ENCODE measurements at regions not wholly inside any gene's neighbourhood (a gene's known extent, or its start where the extent isn't known, plus 50 kb on each side); places are given as distances from the start of the nearest gene placed in this dataset.

GRCh38 chr7:68295386-68295785, 1298.8 kb downstream of the TYW1 start:
- H3K4me3 Mint-ChIP-seq (ENCODE audit: unreplicated experiment), result no peak overlapping the region
- Histone ChIP-seq H4K20me1 (ENCODE audit: insufficient read depth, low read length) (no peaks in the 10 kb centered on the region), H3K27ac (ENCODE audit: low read depth, low read length) (no peak overlapping the region), H3K36me3 (ENCODE audit: insufficient read depth, low read length) (no peaks in the 10 kb centered on the region), H3K9ac (ENCODE audit: low read length) (no peak overlapping the region), H3K27me3 (ENCODE audit: insufficient read depth, low read length) (no peaks in the 10 kb centered on the region), H3K4me2 (ENCODE audit: low read length) (no peak overlapping the region), H3K4me1 (ENCODE audit: insufficient read depth, low read length) (no peaks in the 10 kb centered on the region), H2AFZ (ENCODE audit: low read depth, low read length) (no peak overlapping the region), H3K4me3 (ENCODE audit: insufficient read depth, low read depth, low read length) (no peak overlapping the region), H3K9me3 (ENCODE audit: insufficient read depth, low read depth, low read length) (no peaks in the 10 kb centered on the region), H3K79me2 (ENCODE audit: insufficient read depth, low read length) (no peaks in the 10 kb centered on the region)
- H3K27ac Mint-ChIP-seq (ENCODE audit: unreplicated experiment), result no peak overlapping the region
- no peaks in the 10 kb centered on the region for H3K36me3 Mint-ChIP-seq (ENCODE audit: low read depth, unreplicated experiment)
- H3K4me1 Mint-ChIP-seq (ENCODE audit: low read depth, unreplicated experiment), result no peaks in the 10 kb centered on the region
- no peaks in the 10 kb centered on the region for H3K27me3 Mint-ChIP-seq (ENCODE audit: low read depth, unreplicated experiment)
- FAIRE-seq (no peak), DNase-seq (ENCODE audit: low read depth) (no peak)
- peaks cover 8% of the 10 kb centered on the region for H3K9me3 Mint-ChIP-seq (ENCODE audit: unreplicated experiment)
- TF ChIP-seq CTCF (IDR thresholded peaks at IDR 0.05; ENCODE audit: insufficient read depth, low read depth, low read length) (no peak), EZH2 (IDR thresholded peaks at IDR 0.05; ENCODE audit: insufficient read depth, low read length) (no peak)

- no peak for DNase-seq (ENCODE audit: low read depth)
- no peak overlapping the region for H3K9ac ChIP-seq (ENCODE audit: low read length)
- no peak overlapping the region for H3K4me3 ChIP-seq (ENCODE audit: insufficient read depth, low read depth, low read length)
- H2AFZ ChIP-seq (ENCODE audit: low read depth, low read length), result no peak overlapping the region
- no peak overlapping the region for H3K27ac ChIP-seq (ENCODE audit: low read depth, low read length)
- no peak overlapping the region for H3K4me2 ChIP-seq (ENCODE audit: low read length)
- no peaks in the 10 kb centered on the region for H3K36me3 Mint-ChIP-seq (ENCODE audit: low read depth, unreplicated experiment)
- H3K27me3 ChIP-seq (ENCODE audit: insufficient read depth, low read length), result no peaks in the 10 kb centered on the region
- peaks cover 2% of the 10 kb centered on the region for H3K9me3 Mint-ChIP-seq (ENCODE audit: unreplicated experiment)
- H3K4me3 Mint-ChIP-seq (ENCODE audit: unreplicated experiment), result no peak overlapping the region
- H3K4me1 ChIP-seq (ENCODE audit: insufficient read depth, low read length), result no peaks in the 10 kb centered on the region
- H3K27ac Mint-ChIP-seq (ENCODE audit: unreplicated experiment), result no peak overlapping the region
- TF ChIP-seq CTCF (IDR thresholded peaks at IDR 0.05; ENCODE audit: insufficient read depth, low read depth, low read length), result no peak
- TF ChIP-seq EZH2 (IDR thresholded peaks at IDR 0.05; ENCODE audit: insufficient read depth, low read length), result no peak
- H3K9me3 ChIP-seq (ENCODE audit: insufficient read depth, low read depth, low read length), result no peaks in the 10 kb centered on the region
- H3K4me1 Mint-ChIP-seq (ENCODE audit: low read depth, unreplicated experiment), result no peaks in the 10 kb centered on the region
- no peaks in the 10 kb centered on the region for H4K20me1 ChIP-seq (ENCODE audit: insufficient read depth, low read length)
- FAIRE-seq, result no peak
- no peaks in the 10 kb centered on the region for H3K27me3 Mint-ChIP-seq (ENCODE audit: low read depth, unreplicated experiment)
- no peaks in the 10 kb centered on the region for H3K36me3 ChIP-seq (ENCODE audit: insufficient read depth, low read length)
- no peaks in the 10 kb centered on the region for H3K79me2 ChIP-seq (ENCODE audit: insufficient read depth, low read length)
Measured at GRCh38 chr7:68304536-68304935, 1293.7 kb upstream of the AUTS2 start.

GRCh38 chr7:68306692-68307107, 1291.6 kb upstream of the AUTS2 start:
- H4K20me1 ChIP-seq (ENCODE audit: insufficient read depth, low read length), result no peaks in the 10 kb centered on the region
- no peak for FAIRE-seq
- no peak overlapping the region for H3K4me2 ChIP-seq (ENCODE audit: low read length)
- H3K4me1 ChIP-seq (ENCODE audit: insufficient read depth, low read length), result no peaks in the 10 kb centered on the region
- no peaks in the 10 kb centered on the region for H3K4me1 Mint-ChIP-seq (ENCODE audit: low read depth, unreplicated experiment)
- DNase-seq (ENCODE audit: low read depth), result no peak
- no peak overlapping the region for H2AFZ ChIP-seq (ENCODE audit: low read depth, low read length)
- no peaks in the 10 kb centered on the region for H3K27me3 ChIP-seq (ENCODE audit: insufficient read depth, low read length)
- no peaks in the 10 kb centered on the region for H3K79me2 ChIP-seq (ENCODE audit: insufficient read depth, low read length)
- H3K36me3 Mint-ChIP-seq (ENCODE audit: low read depth, unreplicated experiment), result no peaks in the 10 kb centered on the region
- no peaks in the 10 kb centered on the region for H3K9me3 ChIP-seq (ENCODE audit: insufficient read depth, low read depth, low read length)
- no peak overlapping the region for H3K27ac ChIP-seq (ENCODE audit: low read depth, low read length)
- no peak overlapping the region for H3K9ac ChIP-seq (ENCODE audit: low read length)
- peaks cover 2% of the 10 kb centered on the region for H3K9me3 Mint-ChIP-seq (ENCODE audit: unreplicated experiment)
- no peaks in the 10 kb centered on the region for H3K27me3 Mint-ChIP-seq (ENCODE audit: low read depth, unreplicated experiment)
- H3K4me3 ChIP-seq (ENCODE audit: insufficient read depth, low read depth, low read length), result no peak overlapping the region
- H3K36me3 ChIP-seq (ENCODE audit: insufficient read depth, low read length), result no peaks in the 10 kb centered on the region
- no peak overlapping the region for H3K4me3 Mint-ChIP-seq (ENCODE audit: unreplicated experiment)
- no peak overlapping the region for H3K27ac Mint-ChIP-seq (ENCODE audit: unreplicated experiment)
- no peak for TF ChIP-seq EZH2 (IDR thresholded peaks at IDR 0.05; ENCODE audit: insufficient read depth, low read length)
- TF ChIP-seq CTCF (IDR thresholded peaks at IDR 0.05; ENCODE audit: insufficient read depth, low read depth, low read length), result no peak

All from astrocyte (in vitro differentiated cells and primary cell).